Spleen (tissue), 7 donors: ENCODE measurements at regions not wholly inside any gene's neighbourhood (a gene's known extent, or its start where the extent isn't known, plus 50 kb on each side); places are given as distances from the start of the nearest gene placed in this dataset.

ENCODE experiments used
- CTCF ChIP-seq, 11 experiments: fragments of 200-600 bp in 7 of 11; fragments of 450-650 bp in 4 of 11; sonication (generic) in 4 of 11; IDR thresholded peaks in 8 of 11; conservative IDR thresholded peaks in 3 of 11; 1 replicate in 7 of 11; 2 replicates in 4 of 11; pipeline versions ENCODE4 v1.4.0 to v1.8.0; 2016 to 2021; ENCODE audit warnings: antibody characterized with exemption in 11 of 11, inconsistent platforms in 4 of 11, mild to moderate bottlenecking in 1 of 11
- POLR2A ChIP-seq, 3 donors: fragments of 450-650 bp; IDR thresholded peaks; one replicate each; pipeline ENCODE4 v1.5.1; 2017; ENCODE audit warnings: antibody characterized with exemption in 3 of 3, mild to moderate bottlenecking in 1 of 3
- POLR2AphosphoS5 ChIP-seq, 3 donors: sonication (generic); formaldehyde crosslinking; IDR thresholded peaks; one replicate each; pipeline ENCODE4 v1.5.1; 2017; ENCODE audit warnings: antibody characterized with exemption in 3 of 3
- donor health status: DM: no; HTN: no; CAD: no; lungs with moderate emphysema.
- donor health status: DM: no; HTN: no; CAD: no.
- donor health status: DM: no; HTN: no; CAD: no.

DNA sequence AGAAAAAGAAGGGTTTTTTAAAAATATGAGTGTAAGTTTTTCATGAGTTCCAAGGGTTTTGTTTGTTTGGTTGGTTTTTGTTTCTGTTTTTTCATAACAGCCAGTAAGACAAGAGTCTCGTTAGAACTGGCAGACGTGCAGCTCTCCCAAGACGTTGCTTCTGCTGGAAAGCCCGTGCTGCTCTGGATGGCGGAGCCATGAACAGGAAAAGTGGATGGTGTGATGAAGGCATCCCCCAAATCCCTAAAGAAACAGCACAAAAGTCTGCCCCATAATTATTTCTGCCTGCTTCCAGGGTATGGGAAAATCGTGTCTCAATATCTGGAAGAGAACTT is 157.9 kb upstream of the BACE2 start:
- TF ChIP-seq CTCF (IDR thresholded peaks at IDR 0.05 in 8 of 11, conservative IDR thresholded peaks at IDR 0.05 in 3 of 11) (no peak), POLR2A (IDR thresholded peaks at IDR 0.05) (no peak), POLR2AphosphoS5 (IDR thresholded peaks at IDR 0.05) (no peak)
